ENCODE measurements at regions not wholly inside any gene's neighbourhood (a gene's known extent, or its start where the extent isn't known, plus 50 kb on each side); places are given as distances from the start of the nearest gene placed in this dataset.
A peak's percentile ranks its signal among the peaks of the same experiment; 100 is the strongest.

DNA sequence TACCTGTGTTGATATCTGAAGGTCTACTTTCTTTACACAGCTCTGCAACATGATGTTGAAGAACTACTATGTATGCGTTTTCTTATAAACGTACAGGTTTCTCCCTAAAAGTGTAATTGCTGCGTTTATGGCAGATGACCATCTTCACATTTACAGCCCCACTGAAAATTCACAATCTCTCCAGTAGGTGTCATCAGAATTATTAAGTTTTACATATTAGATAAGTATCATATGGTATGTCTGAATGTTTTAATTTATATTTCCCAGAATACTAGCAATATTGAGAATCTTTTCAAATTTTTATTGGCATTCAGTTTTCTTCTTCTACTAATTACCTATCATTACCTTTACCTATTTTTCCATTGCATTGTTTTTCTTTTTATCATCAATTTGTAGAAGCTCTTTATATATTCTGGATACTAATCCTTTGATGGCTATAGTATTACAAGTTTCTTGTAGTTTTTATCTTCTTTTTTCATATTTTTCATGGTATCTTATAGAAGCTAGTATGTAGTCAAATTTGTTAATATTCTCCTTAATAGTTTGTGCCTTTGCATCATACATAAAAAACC, 123.5 kb downstream of the CAPZA3 start:
- TF ChIP-seq, protein P1, sequence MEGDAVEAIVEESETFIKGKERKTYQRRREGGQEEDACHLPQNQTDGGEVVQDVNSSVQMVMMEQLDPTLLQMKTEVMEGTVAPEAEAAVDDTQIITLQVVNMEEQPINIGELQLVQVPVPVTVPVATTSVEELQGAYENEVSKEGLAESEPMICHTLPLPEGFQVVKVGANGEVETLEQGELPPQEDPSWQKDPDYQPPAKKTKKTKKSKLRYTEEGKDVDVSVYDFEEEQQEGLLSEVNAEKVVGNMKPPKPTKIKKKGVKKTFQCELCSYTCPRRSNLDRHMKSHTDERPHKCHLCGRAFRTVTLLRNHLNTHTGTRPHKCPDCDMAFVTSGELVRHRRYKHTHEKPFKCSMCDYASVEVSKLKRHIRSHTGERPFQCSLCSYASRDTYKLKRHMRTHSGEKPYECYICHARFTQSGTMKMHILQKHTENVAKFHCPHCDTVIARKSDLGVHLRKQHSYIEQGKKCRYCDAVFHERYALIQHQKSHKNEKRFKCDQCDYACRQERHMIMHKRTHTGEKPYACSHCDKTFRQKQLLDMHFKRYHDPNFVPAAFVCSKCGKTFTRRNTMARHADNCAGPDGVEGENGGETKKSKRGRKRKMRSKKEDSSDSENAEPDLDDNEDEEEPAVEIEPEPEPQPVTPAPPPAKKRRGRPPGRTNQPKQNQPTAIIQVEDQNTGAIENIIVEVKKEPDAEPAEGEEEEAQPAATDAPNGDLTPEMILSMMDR (IDR thresholded peaks at IDR 0.05; ENCODE audit: insufficient read depth, low read length, poor library complexity, severe bottlenecking) = peak; percentile 17
- H3K27me3 ChIP-seq (ENCODE audit: control insufficient read depth, insufficient read depth, low read length) = no peaks in the 10 kb centered on the region
- DNase-seq (ENCODE audit: low read depth) = no peak
- no peaks in the 10 kb centered on the region for H3K36me3 ChIP-seq (ENCODE audit: control insufficient read depth, insufficient read depth, low read length)
- H3K4me3 ChIP-seq (ENCODE audit: low read depth, low read length) = no peak overlapping the region

GRCh38 chr12:18863769-18864500, 126.0 kb downstream of the CAPZA3 start:
- H3K27me3 ChIP-seq (ENCODE audit: control insufficient read depth, insufficient read depth, low read length) = no peaks in the 10 kb centered on the region
- H3K36me3 ChIP-seq (ENCODE audit: control insufficient read depth, insufficient read depth, low read length) = no peaks in the 10 kb centered on the region
- no peak for DNase-seq (ENCODE audit: low read depth)
- TF ChIP-seq, protein P1 (IDR thresholded peaks at IDR 0.05; ENCODE audit: insufficient read depth, low read length, poor library complexity, severe bottlenecking) = no peak
- H3K4me3 ChIP-seq (ENCODE audit: low read depth, low read length) = no peak overlapping the region

DNA sequence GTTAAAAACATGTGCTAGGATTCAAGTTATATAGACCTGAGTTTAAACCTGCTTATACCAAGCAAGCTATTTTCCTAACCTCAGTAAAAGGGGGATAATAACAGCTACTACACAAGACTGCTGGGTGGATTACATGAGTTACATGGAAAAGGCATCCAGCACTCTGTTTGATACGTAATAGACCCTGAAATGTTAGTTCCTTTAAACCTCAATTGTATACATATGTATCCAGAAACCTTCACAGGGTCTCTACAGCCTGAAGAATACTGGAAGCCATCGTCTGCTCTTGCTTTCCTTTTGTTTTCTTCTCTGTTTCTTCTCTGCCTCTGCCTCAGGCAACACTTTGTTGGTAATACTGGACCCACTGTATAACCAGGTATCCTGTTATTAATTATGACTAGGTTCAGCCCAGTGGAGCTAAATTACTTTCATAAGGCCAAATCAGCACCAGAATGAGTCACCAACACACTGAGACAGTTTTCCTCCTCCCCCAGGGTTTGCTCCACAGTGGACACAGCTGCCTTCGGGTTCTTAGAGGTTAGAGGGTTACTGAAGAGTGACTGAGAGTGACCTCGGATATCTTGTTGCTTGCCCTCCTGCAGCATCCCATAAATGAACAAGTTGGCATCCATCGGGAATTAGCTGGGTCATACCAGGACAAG, 127.1 kb downstream of the CAPZA3 start:
- DNase-seq (ENCODE audit: low read depth) = peak; percentile 37
- H3K4me3 ChIP-seq (ENCODE audit: low read depth, low read length) = no peak overlapping the region
- no peaks in the 10 kb centered on the region for H3K27me3 ChIP-seq (ENCODE audit: control insufficient read depth, insufficient read depth, low read length)
- no peaks in the 10 kb centered on the region for H3K36me3 ChIP-seq (ENCODE audit: control insufficient read depth, insufficient read depth, low read length)
- TF ChIP-seq, protein P1 (IDR thresholded peaks at IDR 0.05; ENCODE audit: insufficient read depth, low read length, poor library complexity, severe bottlenecking) = no peak

DNA sequence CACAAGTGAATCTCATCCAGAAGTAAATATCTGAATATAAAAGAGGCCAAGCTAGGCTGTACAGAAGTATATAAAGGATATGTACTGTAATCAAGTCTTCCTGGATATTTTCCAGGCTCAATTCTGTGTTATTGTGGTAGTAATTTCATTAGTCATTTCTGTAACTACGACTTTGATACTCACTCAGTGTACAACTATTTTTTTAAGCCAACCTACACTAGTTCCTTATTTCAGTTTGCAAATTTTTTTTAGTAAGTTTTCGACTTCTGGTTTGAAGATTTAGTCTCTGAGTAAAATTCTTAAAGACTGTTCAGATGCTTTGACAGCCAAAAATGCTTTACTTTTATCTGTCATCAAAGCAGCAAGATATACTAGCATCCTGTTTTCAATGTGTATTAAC, 130.8 kb downstream of the CAPZA3 start:
- no peak for DNase-seq (ENCODE audit: low read depth)
- H3K36me3 ChIP-seq (ENCODE audit: control insufficient read depth, insufficient read depth, low read length) = no peaks in the 10 kb centered on the region
- TF ChIP-seq, protein P1 (IDR thresholded peaks at IDR 0.05; ENCODE audit: insufficient read depth, low read length, poor library complexity, severe bottlenecking) = no peak

DNA sequence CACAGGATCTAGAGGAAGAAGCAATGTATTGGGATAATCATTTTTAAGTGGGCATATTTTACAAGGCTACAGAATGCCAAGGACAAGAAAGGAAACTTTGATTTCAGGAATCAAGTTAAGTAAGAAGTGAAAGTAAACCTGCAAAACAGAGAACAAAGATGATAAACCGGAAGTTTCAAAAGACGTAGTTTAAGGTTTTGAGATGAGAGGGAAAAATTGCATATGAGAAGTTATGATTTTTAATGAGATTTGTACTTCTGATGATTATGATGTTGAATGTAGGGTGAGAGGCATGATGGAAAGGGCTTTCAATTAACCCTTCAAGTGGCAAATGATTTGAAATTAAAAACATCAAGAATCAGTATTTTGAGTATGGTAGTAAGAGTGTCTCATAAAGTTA, 134.9 kb downstream of the CAPZA3 start:
- Histone ChIP-seq H3K4me3 (ENCODE audit: low read depth, low read length) (no peak overlapping the region), H3K27me3 (ENCODE audit: control insufficient read depth, insufficient read depth, low read length) (no peaks in the 10 kb centered on the region), H3K36me3 (ENCODE audit: control insufficient read depth, insufficient read depth, low read length) (no peaks in the 10 kb centered on the region)
- TF ChIP-seq, protein P1 (IDR thresholded peaks at IDR 0.05; ENCODE audit: insufficient read depth, low read length, poor library complexity, severe bottlenecking) = no peak
- DNase-seq (ENCODE audit: low read depth) = no peak

More for the DNA sequence above, 130.8 kb downstream of the CAPZA3 start:
- Histone ChIP-seq H3K4me3 (ENCODE audit: low read depth, low read length) (no peak overlapping the region), H3K27me3 (ENCODE audit: control insufficient read depth, insufficient read depth, low read length) (no peaks in the 10 kb centered on the region)
